C1 segment of cervical spinal cord (tissue), 14 donors: ENCODE measurements at regions not wholly inside any gene's neighbourhood (a gene's known extent, or its start where the extent isn't known, plus 50 kb on each side); places are given as distances from the start of the nearest gene placed in this dataset.

Experiments used
- DNase-seq, 14 donors: peaks; one replicate each; lab custom pipeline; 2025; lab: John Stamatoyannopoulos, UW

GRCh38 chr2:2872713-2873449 lies 504.7 kb downstream of the EIPR1 start:
- no peak for DNase-seq

- no peak for DNase-seq
Measured at GRCh38 chr2:2872309-2872617, 505.4 kb downstream of the EIPR1 start.

GRCh38 chr2:2871480-2872308 lies 505.9 kb downstream of the EIPR1 start:
- DNase-seq = no peak

- peak in 1 of 14 donors; percentile 9 for DNase-seq
Measured at GRCh38 chr2:2870106-2870505, 507.5 kb downstream of the EIPR1 start.

GRCh38 chr2:2869553-2869952 lies 508.1 kb downstream of the EIPR1 start:
- no peak for DNase-seq

GRCh38 chr2:2868085-2868484 lies 509.5 kb downstream of the EIPR1 start:
- DNase-seq = peak in 2 of 14 donors; percentile 38 to 47

GRCh38 chr2:2867397-2867979 lies 510.1 kb downstream of the EIPR1 start:
- DNase-seq = no peak

- DNase-seq = no peak
Measured at GRCh38 chr2:2866459-2866858, 511.2 kb downstream of the EIPR1 start.

GRCh38 chr2:2862386-2862785 lies 515.2 kb downstream of the EIPR1 start:
- no peak for DNase-seq

- no peak for DNase-seq
Measured at GRCh38 chr2:2861666-2862240, 515.9 kb downstream of the EIPR1 start.

GRCh38 chr2:2860589-2861300 lies 516.9 kb downstream of the EIPR1 start:
- DNase-seq = no peak

GRCh38 chr2:2859732-2860131 lies 517.9 kb downstream of the EIPR1 start:
- no peak for DNase-seq

GRCh38 chr2:2859164-2859563 lies 518.5 kb downstream of the EIPR1 start:
- no peak for DNase-seq

GRCh38 chr2:2856723-2857415 lies 520.7 kb downstream of the EIPR1 start:
- no peak for DNase-seq

GRCh38 chr2:2855297-2855696 lies 522.3 kb downstream of the EIPR1 start:
- no peak for DNase-seq

GRCh38 chr2:2853346-2853745 lies 522.3 kb upstream of the MYT1L start:
- DNase-seq = no peak

GRCh38 chr2:2851806-2852777 lies 521.0 kb upstream of the MYT1L start:
- DNase-seq = peak in 1 of 14 donors; percentile 19

- no peak for DNase-seq
Measured at GRCh38 chr2:2851316-2851715, 520.2 kb upstream of the MYT1L start.

GRCh38 chr2:2850859-2851258 lies 519.8 kb upstream of the MYT1L start:
- no peak for DNase-seq

- DNase-seq = no peak
Measured at GRCh38 chr2:2850218-2850755, 519.2 kb upstream of the MYT1L start.
